HepG2 (cell line): ENCODE measurements at regions not wholly inside any gene's neighbourhood (a gene's known extent, or its start where the extent isn't known, plus 50 kb on each side); places are given as distances from the start of the nearest gene placed in this dataset.

ENCODE experiments used
- ATAC-seq: fragments of 200-7000 bp; cut with Tn5 transposase; 3 replicates; pipeline ENCODE4 v1.9.1; 2020; ENCODE audit warnings: mild to moderate bottlenecking, moderate library complexity
- BruUV-seq: library from RNA; stranded (reverse); fragments of 400-500 nt; replicated peaks from 2 replicates; lab custom pipeline; 2021; lab: Mats Ljungman, UMichigan
- CTCF ChIA-PET: fragments of 300-600 bp; formaldehyde crosslinking; extraction: SDS; loops from one replicate; lab custom pipeline; 2021; ENCODE audit warnings: low total read pairs, inconsistent platforms, low intra/inter-chr PET ratio; lab: Yijun Ruan, JAX
- POLR2A ChIA-PET: fragments of 350-600 bp; sonication (Branson Sonifier 250); formaldehyde crosslinking; loops from one replicate; lab custom pipeline; 2020; ENCODE audit warnings: antibody characterized with exemption, inconsistent platforms; lab: Yijun Ruan, JAX
- DNase-seq: peaks from one replicate; pipeline ENCODE4 v3.0.0-alpha.2; 2015; ENCODE audit warnings: low spot score
- FAIRE-seq: peaks from 3 replicates; lab custom pipeline; 2011; peaks lifted over from hg19 to GRCh38; lab: Jason Lieb, UNC
- H2AFZ ChIP-seq: one replicate; pipeline ENCODE4 v1.6.1; 2011; ENCODE audit warnings: low read length, inconsistent platforms
- H3K27ac ChIP-seq: fragments of 300-600 bp; 3 replicates; pipeline ENCODE4 v1.8.0; 2011; ENCODE audit warnings: mixed run types, mild to moderate bottlenecking, mixed read lengths, low read length, inconsistent platforms; ENCODE audit not compliant: insufficient read depth; ENCODE audit errors: extremely low read length
- H3K27me3 ChIP-seq, 2 experiments: fragments of 200-600 bp in 1 of 2; 2 replicates in 1 of 2; 3 replicates in 1 of 2; pipeline versions ENCODE4 v1.6.0 to v1.8.0; 2011; ENCODE audit warnings: low read length in 2 of 2, mild to moderate bottlenecking in 2 of 2, moderate library complexity in 2 of 2, inconsistent platforms in 1 of 2; ENCODE audit not compliant: insufficient read depth in 2 of 2, control insufficient read depth in 1 of 2
- H3K36me3 ChIP-seq, 2 experiments: fragments of 200-600 bp in 1 of 2; replicated peaks in 1 of 2; 2 replicates in 1 of 2; 3 replicates in 1 of 2; pipeline versions ENCODE4 v1.5.1 to v1.8.0; 2011; ENCODE audit warnings: low read length in 2 of 2, inconsistent platforms in 1 of 2; ENCODE audit not compliant: insufficient read depth in 2 of 2, control insufficient read depth in 1 of 2
- H3K4me1 ChIP-seq: 2 replicates; pipeline ENCODE4 v1.5.1; 2012; ENCODE audit warnings: low read length, inconsistent platforms; ENCODE audit not compliant: insufficient read depth
- H3K4me2 ChIP-seq: 2 replicates; pipeline ENCODE4 v1.6.0; 2011; ENCODE audit warnings: low read depth, low read length, inconsistent platforms
- H3K4me3 ChIP-seq, 3 experiments: fragments of 200-600 bp in 1 of 3; sonication (generic), shearing (Covaris generic) in 1 of 3; replicated peaks in 1 of 3; 2 replicates each; pipeline ENCODE4 v1.5.1; 2011 to 2016; ENCODE audit warnings: low read length in 3 of 3, inconsistent platforms in 2 of 3, low read depth in 2 of 3, mild to moderate bottlenecking in 2 of 3, control low read depth in 1 of 3, mixed read lengths in 1 of 3; ENCODE audit not compliant: insufficient read depth in 1 of 3
- H3K79me2 ChIP-seq: one replicate; pipeline ENCODE4 v1.6.1; 2011; ENCODE audit warnings: low read length, inconsistent platforms; ENCODE audit not compliant: insufficient read depth
- H3K9ac ChIP-seq: 2 replicates; pipeline ENCODE4 v1.6.0; 2011; ENCODE audit warnings: mild to moderate bottlenecking, low read depth, low read length, inconsistent platforms; ENCODE audit not compliant: insufficient read depth
- H3K9me3 ChIP-seq: 2 replicates; pipeline ENCODE4 v1.5.1; 2012; ENCODE audit warnings: mild to moderate bottlenecking, low read length
- H4K20me1 ChIP-seq: 2 replicates; pipeline ENCODE4 v1.6.0; 2011; ENCODE audit warnings: inconsistent platforms, mild to moderate bottlenecking, low read length, moderate library complexity; ENCODE audit not compliant: insufficient read depth
- FOXC1 ChIP-seq: sonication (generic); formaldehyde crosslinking; IDR thresholded peaks from 2 replicates; pipeline ENCODE4 v1.8.0; 2022; ENCODE audit warnings: mild to moderate bottlenecking, missing genetic modification reagents, borderline replicate concordance
- MAFG ChIP-seq: sonication (generic); formaldehyde crosslinking; IDR thresholded peaks from 2 replicates; pipeline ENCODE4 v1.5.1; 2020; ENCODE audit warnings: mild to moderate bottlenecking, missing genetic modification reagents
- NFIB ChIP-seq: sonication (generic); formaldehyde crosslinking; IDR thresholded peaks from 2 replicates; pipeline ENCODE4 v1.9.0; 2021; ENCODE audit warnings: missing genetic modification reagents, mild to moderate bottlenecking, borderline replicate concordance
- PLRG1 ChIP-seq: fragments of 450-650 bp; conservative IDR thresholded peaks from 2 replicates; pipeline ENCODE4 v1.6.1; 2016
- RBAK ChIP-seq: sonication (generic); formaldehyde crosslinking; IDR thresholded peaks from 2 replicates; pipeline ENCODE4 v1.5.1; 2020; ENCODE audit warnings: mild to moderate bottlenecking, missing genetic modification reagents
- STAT5B ChIP-seq: sonication (generic); formaldehyde crosslinking; IDR thresholded peaks from 2 replicates; pipeline ENCODE4 v1.4.0; 2020; ENCODE audit warnings: missing genetic modification reagents
- SUZ12 ChIP-seq: fragments of 150-350 bp; IDR thresholded peaks from 2 replicates; pipeline ENCODE4 v1.6.1; 2014; ENCODE audit warnings: low read depth, low read length
- ZNF709 ChIP-seq: sonication (generic); formaldehyde crosslinking; IDR thresholded peaks from 2 replicates; pipeline ENCODE4 v1.5.0; 2020; ENCODE audit warnings: mild to moderate bottlenecking, missing genetic modification reagents
- WGBS: methylation state at CpG from one replicate; pipeline ENCODE4 v1.1.6; 2017; ENCODE audit warnings: low lambda C conversion rate; 5-methylcytosine and 5-hydroxymethylcytosine counted together
- in situ Hi-C: cut with HindIII; loops from 2 replicates; pipeline ENCODE4 v1.10.0; 2017; ENCODE audit warnings: low pct_unique_long_range_greater_than_20kb; ENCODE audit not compliant: extremely low pct_ligation_motif_present
- intact Hi-C: fragments of 100-400 bp; cut with micrococcal nuclease; formaldehyde crosslinking; loops from one replicate; pipeline ENCODE4 v1.10.0; 2022; ENCODE audit not compliant: unreplicated experiment
- TF ChIP-seq, protein P1 (sequence below): fragments of 450-650 bp; IDR thresholded peaks from 2 replicates; pipeline ENCODE4 v1.6.1; 2016
- TF ChIP-seq, protein P2 (sequence below): sonication (generic); formaldehyde crosslinking; conservative IDR thresholded peaks from 2 replicates; pipeline ENCODE4 v1.4.0; 2020; ENCODE audit warnings: mild to moderate bottlenecking, missing genetic modification reagents, moderate library complexity

DNA sequence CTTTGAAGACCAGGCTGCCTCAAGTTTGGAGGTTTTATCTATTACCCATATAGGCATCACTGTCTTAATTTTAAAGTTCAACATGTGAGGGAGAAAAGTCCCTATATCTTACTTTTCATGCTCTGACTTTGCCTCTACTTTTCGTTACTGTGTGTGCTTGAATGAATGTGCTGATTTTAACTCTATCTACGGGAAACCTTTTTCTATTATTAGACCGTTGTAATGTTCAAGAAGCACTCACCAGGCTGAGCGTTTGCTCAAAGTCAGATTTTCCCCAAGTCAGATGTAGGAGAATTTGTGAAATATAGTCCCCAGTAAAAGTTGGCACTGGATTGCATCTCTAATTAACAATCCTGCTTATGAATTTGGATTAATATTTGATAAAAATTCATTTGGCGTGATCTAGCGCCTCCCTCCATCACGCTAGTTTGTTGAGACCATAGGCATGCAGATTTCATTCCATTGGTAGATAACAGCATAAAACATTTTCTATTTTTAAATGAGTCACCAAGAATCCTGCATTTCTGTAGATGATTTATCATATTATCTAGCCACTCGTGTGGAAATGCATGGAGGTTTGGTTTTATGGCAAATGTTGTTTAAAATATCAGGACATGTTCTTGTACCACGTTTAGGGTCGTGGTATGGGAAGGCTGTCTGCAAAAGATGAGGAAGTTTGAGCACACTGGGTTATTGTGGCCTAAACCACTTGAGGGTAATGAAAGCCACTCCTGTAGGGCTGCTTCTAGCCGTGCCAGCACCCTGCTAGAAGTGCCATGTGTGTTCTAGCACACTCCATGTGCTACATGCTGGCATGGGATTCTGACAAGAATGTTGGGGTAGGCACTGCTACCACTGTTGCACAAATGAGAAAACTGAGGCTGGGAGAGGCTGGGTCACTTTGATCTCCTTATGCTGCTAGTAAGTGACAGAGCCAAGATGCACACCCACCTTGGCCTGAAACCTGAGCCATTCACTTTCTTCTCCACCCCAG is 179.4 kb downstream of the FGF9 start:
- Histone ChIP-seq H3K36me3 (no peaks in the 10 kb centered on the region), H3K4me1 (peaks cover 5% of the 10 kb centered on the region; the same call in 1 of the 2 replicates), H3K4me2 (no peak overlapping the region), H3K79me2 (no peaks in the 10 kb centered on the region), H3K9me3 (no peaks in the 10 kb centered on the region), H3K9ac (no peak overlapping the region), H3K4me3 (no peak overlapping the region), H3K27me3 (no peaks in the 10 kb centered on the region), H2AFZ (no peak overlapping the region), H3K27ac (no peak overlapping the region), H4K20me1 (no peaks in the 10 kb centered on the region)
- 30% methylated on average over 10 of the region's 11 CpGs for WGBS
- in situ Hi-C loops: no loop called here
- ATAC-seq: no peak
- no TSS peak for BruUV-seq
- DNase-seq: no peak
- POLR2A ChIA-PET: interaction anchor here (1.0 kb wide), 1 partner anchor 12 kb away, joined by 3 read pairs; no protein-coding TSS in a partner anchor
- intact Hi-C loops: no loop called here
- no peak for FAIRE-seq
- TF ChIP-seq, protein P1, sequence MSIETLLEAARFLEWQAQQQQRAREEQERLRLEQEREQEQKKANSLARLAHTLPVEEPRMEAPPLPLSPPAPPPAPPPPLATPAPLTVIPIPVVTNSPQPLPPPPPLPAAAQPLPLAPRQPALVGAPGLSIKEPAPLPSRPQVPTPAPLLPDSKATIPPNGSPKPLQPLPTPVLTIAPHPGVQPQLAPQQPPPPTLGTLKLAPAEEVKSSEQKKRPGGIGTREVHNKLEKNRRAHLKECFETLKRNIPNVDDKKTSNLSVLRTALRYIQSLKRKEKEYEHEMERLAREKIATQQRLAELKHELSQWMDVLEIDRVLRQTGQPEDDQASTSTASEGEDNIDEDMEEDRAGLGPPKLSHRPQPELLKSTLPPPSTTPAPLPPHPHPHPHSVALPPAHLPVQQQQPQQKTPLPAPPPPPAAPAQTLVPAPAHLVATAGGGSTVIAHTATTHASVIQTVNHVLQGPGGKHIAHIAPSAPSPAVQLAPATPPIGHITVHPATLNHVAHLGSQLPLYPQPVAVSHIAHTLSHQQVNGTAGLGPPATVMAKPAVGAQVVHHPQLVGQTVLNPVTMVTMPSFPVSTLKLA: peak; percentile 97
- no peak for TF ChIP-seq NFIB (CRISPR knock-in tag)
- CTCF ChIA-PET: no interaction called here

DNA sequence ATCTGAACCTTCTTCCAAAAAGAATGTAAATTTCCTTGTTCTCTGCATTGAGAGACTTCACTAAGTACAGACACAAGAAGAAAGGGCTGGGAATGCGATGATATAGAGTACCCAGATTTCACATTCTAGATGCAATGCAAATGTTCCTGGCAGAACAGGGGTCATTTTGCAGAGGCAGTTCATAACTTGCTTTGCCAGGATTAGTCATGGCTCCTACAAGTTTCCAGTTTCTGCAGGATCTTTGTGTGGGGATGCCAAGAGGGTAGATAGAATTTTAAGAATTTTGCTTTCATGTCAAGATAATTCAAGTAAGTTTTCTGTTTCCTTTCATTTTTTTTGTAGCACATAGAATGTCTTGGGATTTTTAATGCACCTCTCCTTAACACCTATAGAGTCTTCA is 181.2 kb downstream of the FGF9 start:
- no peak overlapping the region for H3K27ac ChIP-seq
- no peak overlapping the region for H3K4me3 ChIP-seq
- 85% methylated on average over 1 of the region's 1 CpG for WGBS
- H3K9ac ChIP-seq: no peak overlapping the region
- H3K4me1 ChIP-seq: peaks cover 5% of the 10 kb centered on the region; the same call in 1 of the 2 replicates
- no TSS peak for BruUV-seq
- no peaks in the 10 kb centered on the region for H3K79me2 ChIP-seq
- CTCF ChIA-PET: no interaction called here
- no peak overlapping the region for H3K4me2 ChIP-seq
- H3K27me3 ChIP-seq: no peaks in the 10 kb centered on the region
- intact Hi-C loops: no loop called here
- no peak for FAIRE-seq
- H4K20me1 ChIP-seq: no peaks in the 10 kb centered on the region
- TF ChIP-seq, protein P2, sequence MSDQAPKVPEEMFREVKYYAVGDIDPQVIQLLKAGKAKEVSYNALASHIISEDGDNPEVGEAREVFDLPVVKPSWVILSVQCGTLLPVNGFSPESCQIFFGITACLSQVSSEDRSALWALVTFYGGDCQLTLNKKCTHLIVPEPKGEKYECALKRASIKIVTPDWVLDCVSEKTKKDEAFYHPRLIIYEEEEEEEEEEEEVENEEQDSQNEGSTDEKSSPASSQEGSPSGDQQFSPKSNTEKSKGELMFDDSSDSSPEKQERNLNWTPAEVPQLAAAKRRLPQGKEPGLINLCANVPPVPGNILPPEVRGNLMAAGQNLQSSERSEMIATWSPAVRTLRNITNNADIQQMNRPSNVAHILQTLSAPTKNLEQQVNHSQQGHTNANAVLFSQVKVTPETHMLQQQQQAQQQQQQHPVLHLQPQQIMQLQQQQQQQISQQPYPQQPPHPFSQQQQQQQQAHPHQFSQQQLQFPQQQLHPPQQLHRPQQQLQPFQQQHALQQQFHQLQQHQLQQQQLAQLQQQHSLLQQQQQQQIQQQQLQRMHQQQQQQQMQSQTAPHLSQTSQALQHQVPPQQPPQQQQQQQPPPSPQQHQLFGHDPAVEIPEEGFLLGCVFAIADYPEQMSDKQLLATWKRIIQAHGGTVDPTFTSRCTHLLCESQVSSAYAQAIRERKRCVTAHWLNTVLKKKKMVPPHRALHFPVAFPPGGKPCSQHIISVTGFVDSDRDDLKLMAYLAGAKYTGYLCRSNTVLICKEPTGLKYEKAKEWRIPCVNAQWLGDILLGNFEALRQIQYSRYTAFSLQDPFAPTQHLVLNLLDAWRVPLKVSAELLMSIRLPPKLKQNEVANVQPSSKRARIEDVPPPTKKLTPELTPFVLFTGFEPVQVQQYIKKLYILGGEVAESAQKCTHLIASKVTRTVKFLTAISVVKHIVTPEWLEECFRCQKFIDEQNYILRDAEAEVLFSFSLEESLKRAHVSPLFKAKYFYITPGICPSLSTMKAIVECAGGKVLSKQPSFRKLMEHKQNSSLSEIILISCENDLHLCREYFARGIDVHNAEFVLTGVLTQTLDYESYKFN (CRISPR knock-in tag): no peak
- TF ChIP-seq FOXC1 (CRISPR knock-in tag) (no peak), MAFG (no peak), SUZ12 (no peak), ZNF709 (CRISPR knock-in tag) (no peak), PLRG1 (no peak), RBAK (no peak), STAT5B (CRISPR knock-in tag) (no peak)
- TF ChIP-seq, all 625 proteins: peak for 0
- no peak overlapping the region for H2AFZ ChIP-seq
- in situ Hi-C loops: no loop called here
- ATAC-seq (no peak), DNase-seq (no peak)
- POLR2A ChIA-PET: no interaction called here
- H3K36me3 ChIP-seq: no peaks in the 10 kb centered on the region
- H3K9me3 ChIP-seq: no peaks in the 10 kb centered on the region
